ENCODE measurements at regions not wholly inside any gene's neighbourhood (a gene's known extent, or its start where the extent isn't known, plus 50 kb on each side); places are given as distances from the start of the nearest gene placed in this dataset.
"Not testable (repeated sequence)": the region's sequence is repeated elsewhere in the genome, so short reads cannot be mapped to it uniquely, and the experiment has no call there.

GRCh38 chr20:25862967-25863530 is 166.4 kb upstream of the ZNF337 start:
- peak; percentile 63 to 88 for DNase-seq

GRCh38 chr20:25860531-25861150 is 164.0 kb upstream of the ZNF337 start:
- DNase-seq = no peak

- peak; percentile 58 to 86 for DNase-seq
Observed at GRCh38 chr20:25859649-25860530, 163.2 kb upstream of the ZNF337 start.

- no peak for DNase-seq
Observed at GRCh38 chr20:25858495-25859425, 162.1 kb upstream of the ZNF337 start.

GRCh38 chr20:25857091-25857788 is 160.6 kb upstream of the ZNF337 start:
- DNase-seq = not testable (repeated sequence)

GRCh38 chr20:25856256-25856884 is 159.7 kb upstream of the ZNF337 start:
- DNase-seq = no peak

GRCh38 chr20:25855451-25856156 is 159.0 kb upstream of the ZNF337 start:
- DNase-seq = not testable (repeated sequence)

- not testable (repeated sequence) for DNase-seq
Observed at GRCh38 chr20:25854666-25855065, 158.0 kb upstream of the ZNF337 start.

- peak; percentile 43 to 83 for DNase-seq
Observed at GRCh38 chr20:25853718-25854388, 157.2 kb upstream of the ZNF337 start.

GRCh38 chr20:25852968-25853717 is 156.5 kb upstream of the ZNF337 start:
- DNase-seq = not testable (repeated sequence)

GRCh38 chr20:25850133-25850532 is 153.5 kb upstream of the ZNF337 start:
- not testable (repeated sequence) for DNase-seq

GRCh38 chr20:25848222-25848621 is 151.6 kb upstream of the ZNF337 start:
- DNase-seq = no peak

- DNase-seq = not testable (repeated sequence)
Observed at GRCh38 chr20:25844640-25845039, 148.0 kb upstream of the ZNF337 start.

- DNase-seq = not testable (repeated sequence)
Observed at GRCh38 chr20:25813511-25813910, 116.9 kb upstream of the ZNF337 start.

GRCh38 chr20:25798174-25798993 is 101.7 kb upstream of the ZNF337 start:
- not testable (repeated sequence) for DNase-seq

GRCh38 chr20:25797062-25797461 is 100.4 kb upstream of the ZNF337 start:
- not testable (repeated sequence) for DNase-seq

- DNase-seq = not testable (repeated sequence)
Observed at GRCh38 chr20:25777241-25777640, 80.6 kb upstream of the ZNF337 start.

- not testable (repeated sequence) for DNase-seq
Observed at GRCh38 chr20:25774711-25775110, 78.1 kb upstream of the ZNF337 start.

Data from hippocampal formation (tissue), 2 donors.